NCI-H2196 treated with DMSO at 0.1 percent for 48 hours (cell line): ENCODE measurements at regions not wholly inside any gene's neighbourhood (a gene's known extent, or its start where the extent isn't known, plus 50 kb on each side); places are given as distances from the start of the nearest gene placed in this dataset.

Experiments
- DNase-seq: peaks from one replicate; lab custom pipeline; 2025; ENCODE audit not compliant: unreplicated experiment; lab: John Stamatoyannopoulos, UW

- DNase-seq = no peak
These were observed 50.6 kb upstream of the IGFBP3 start for GRCh38 chr7:45971661-45972175.

- DNase-seq = no peak
These were observed 50.1 kb upstream of the IGFBP3 start for GRCh38 chr7:45971171-45971570.
